GM12892 (cell line): ENCODE measurements at regions not wholly inside any gene's neighbourhood (a gene's known extent, or its start where the extent isn't known, plus 50 kb on each side); places are given as distances from the start of the nearest gene placed in this dataset.

Experiments
- POLR2A ChIP-seq: IDR thresholded peaks from 2 replicates; pipeline ENCODE4 v1.6.1; 2011; ENCODE audit warnings: low read depth, low read length, control low read depth
- TAF1 ChIP-seq: IDR thresholded peaks from 2 replicates; pipeline ENCODE4 v1.6.1; 2011; ENCODE audit warnings: low read depth, mild to moderate bottlenecking, control low read depth, low read length, borderline replicate concordance

- TF ChIP-seq POLR2A (no peak), TAF1 (no peak)
Measured at GRCh38 chr2:19800796-19801195, 101.0 kb downstream of the TTC32 start.
